ENCODE measurements at regions not wholly inside any gene's neighbourhood (a gene's known extent, or its start where the extent isn't known, plus 50 kb on each side); places are given as distances from the start of the nearest gene placed in this dataset.

DNA sequence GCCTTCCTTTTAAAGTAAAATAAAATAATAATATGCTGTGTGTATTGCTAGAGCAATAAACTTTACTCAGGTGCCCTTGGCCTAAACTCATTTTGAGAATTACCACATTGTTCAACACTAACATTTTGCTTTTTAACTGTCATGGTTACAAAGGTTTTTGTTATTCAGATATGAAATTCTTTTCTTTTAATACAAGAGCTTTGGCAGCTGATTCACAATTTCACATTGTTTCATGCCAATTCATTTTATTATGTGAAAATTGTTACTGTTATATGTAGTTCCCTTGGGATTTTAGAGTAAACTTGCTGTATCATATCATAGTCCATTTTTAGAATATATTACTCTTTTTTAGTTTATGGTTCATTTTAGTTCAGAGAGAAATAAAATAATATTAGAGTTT lies 65.8 kb upstream of the ZNF804A start:
- TF ChIP-seq CTCF (IDR thresholded peaks at IDR 0.05; ENCODE audit: extremely low read depth, low read depth, low read length), result no peak
- DNase-seq (ENCODE audit: insufficient read length, low spot score, missing footprints), result no peak
- Histone ChIP-seq H4K20me1 (ENCODE audit: insufficient read depth, low read length) (no peaks in the 10 kb centered on the region), H3K27ac (ENCODE audit: low read depth, low read length) (no peak overlapping the region), H3K36me3 (ENCODE audit: insufficient read depth, low read length) (no peaks in the 10 kb centered on the region), H3K4me2 (ENCODE audit: insufficient read depth, low read length) (no peak overlapping the region), H3K4me3 (ENCODE audit: insufficient read depth, low read length) (no peak overlapping the region), H3K9me3 (ENCODE audit: low read depth, low read length) (peaks cover 8% of the 10 kb centered on the region), H3K4me1 (ENCODE audit: insufficient read depth, low read length) (no peaks in the 10 kb centered on the region), H3K27me3 (ENCODE audit: insufficient read depth, low read length) (no peaks in the 10 kb centered on the region), H2AFZ (ENCODE audit: low read length) (no peak overlapping the region), H3K79me2 (ENCODE audit: insufficient read depth, low read length) (no peaks in the 10 kb centered on the region)

GRCh38 chr2:184534986-184535385 lies 63.3 kb upstream of the ZNF804A start:
- Histone ChIP-seq H3K79me2 (ENCODE audit: insufficient read depth, low read length) (no peaks in the 10 kb centered on the region), H3K36me3 (ENCODE audit: insufficient read depth, low read length) (no peaks in the 10 kb centered on the region), H4K20me1 (ENCODE audit: insufficient read depth, low read length) (no peaks in the 10 kb centered on the region), H2AFZ (ENCODE audit: low read length) (no peak overlapping the region), H3K4me3 (ENCODE audit: insufficient read depth, low read length) (no peak overlapping the region), H3K9me3 (ENCODE audit: low read depth, low read length) (peaks cover 4% of the 10 kb centered on the region), H3K4me2 (ENCODE audit: insufficient read depth, low read length) (no peak overlapping the region), H3K4me1 (ENCODE audit: insufficient read depth, low read length) (no peaks in the 10 kb centered on the region), H3K27ac (ENCODE audit: low read depth, low read length) (no peak overlapping the region), H3K27me3 (ENCODE audit: insufficient read depth, low read length) (no peaks in the 10 kb centered on the region)
- DNase-seq (ENCODE audit: insufficient read length, low spot score, missing footprints), result no peak
- TF ChIP-seq CTCF (IDR thresholded peaks at IDR 0.05; ENCODE audit: extremely low read depth, low read depth, low read length), result no peak

DNA sequence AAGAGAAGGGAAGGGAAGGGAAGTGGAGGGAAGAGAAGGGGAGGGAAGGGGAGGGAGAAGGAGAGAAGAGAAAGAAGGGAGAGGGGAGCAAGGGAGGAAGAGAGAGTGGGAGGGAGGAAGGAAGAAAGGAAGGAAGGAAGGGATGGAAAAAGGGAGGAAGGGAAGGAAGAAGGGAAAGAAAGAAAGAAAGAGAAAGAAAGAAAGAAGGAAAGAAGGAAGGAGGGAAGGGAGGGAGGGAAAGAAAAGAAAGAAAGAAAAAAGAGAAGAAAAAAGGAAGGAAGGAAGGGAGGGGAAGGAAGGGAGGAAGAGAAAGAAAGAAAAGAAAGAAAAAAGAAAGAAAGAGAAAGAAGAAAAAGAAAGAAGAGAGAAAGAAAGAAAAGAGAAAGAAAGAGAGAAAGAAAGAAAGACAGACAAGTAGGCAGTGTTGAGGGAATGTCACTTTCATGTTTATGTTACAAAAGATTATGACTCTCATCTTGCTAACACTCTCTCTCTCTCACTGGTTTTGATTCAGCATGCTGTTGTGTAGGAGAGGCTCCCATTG lies 58.0 kb upstream of the ZNF804A start:
- Histone ChIP-seq H3K4me2 (ENCODE audit: insufficient read depth, low read length) (no peak overlapping the region), H3K79me2 (ENCODE audit: insufficient read depth, low read length) (no peaks in the 10 kb centered on the region)
- TF ChIP-seq CTCF (IDR thresholded peaks at IDR 0.05; ENCODE audit: extremely low read depth, low read depth, low read length), result no peak

GRCh38 chr2:184541591-184541990 lies 56.7 kb upstream of the ZNF804A start:
- no peak overlapping the region for H3K4me3 ChIP-seq (ENCODE audit: insufficient read depth, low read length)
- no peak overlapping the region for H3K27ac ChIP-seq (ENCODE audit: low read depth, low read length)
- H2AFZ ChIP-seq (ENCODE audit: low read length), result no peak overlapping the region
- DNase-seq (ENCODE audit: insufficient read length, low spot score, missing footprints), result no peak
- no peaks in the 10 kb centered on the region for H3K79me2 ChIP-seq (ENCODE audit: insufficient read depth, low read length)
- H3K36me3 ChIP-seq (ENCODE audit: insufficient read depth, low read length), result no peaks in the 10 kb centered on the region
- H3K4me1 ChIP-seq (ENCODE audit: insufficient read depth, low read length), result no peaks in the 10 kb centered on the region
- no peaks in the 10 kb centered on the region for H4K20me1 ChIP-seq (ENCODE audit: insufficient read depth, low read length)
- TF ChIP-seq CTCF (IDR thresholded peaks at IDR 0.05; ENCODE audit: extremely low read depth, low read depth, low read length), result no peak
- H3K27me3 ChIP-seq (ENCODE audit: insufficient read depth, low read length), result no peaks in the 10 kb centered on the region
- no peak overlapping the region for H3K4me2 ChIP-seq (ENCODE audit: insufficient read depth, low read length)
- H3K9me3 ChIP-seq (ENCODE audit: low read depth, low read length), result no peaks in the 10 kb centered on the region

More for the DNA sequence above, 58.0 kb upstream of the ZNF804A start:
- no peaks in the 10 kb centered on the region for H3K36me3 ChIP-seq (ENCODE audit: insufficient read depth, low read length)
- H3K4me3 ChIP-seq (ENCODE audit: insufficient read depth, low read length), result no peak overlapping the region
- H3K27me3 ChIP-seq (ENCODE audit: insufficient read depth, low read length), result no peaks in the 10 kb centered on the region
- DNase-seq (ENCODE audit: insufficient read length, low spot score, missing footprints), result no peak
- H2AFZ ChIP-seq (ENCODE audit: low read length), result no peak overlapping the region
- H4K20me1 ChIP-seq (ENCODE audit: insufficient read depth, low read length), result no peaks in the 10 kb centered on the region
- no peaks in the 10 kb centered on the region for H3K4me1 ChIP-seq (ENCODE audit: insufficient read depth, low read length)
- H3K9me3 ChIP-seq (ENCODE audit: low read depth, low read length), result no peaks in the 10 kb centered on the region
- no peak overlapping the region for H3K27ac ChIP-seq (ENCODE audit: low read depth, low read length)

Data from osteoblast (primary cell).